ENCODE measurements at regions not wholly inside any gene's neighbourhood (a gene's known extent, or its start where the extent isn't known, plus 50 kb on each side); places are given as distances from the start of the nearest gene placed in this dataset.

DNA sequence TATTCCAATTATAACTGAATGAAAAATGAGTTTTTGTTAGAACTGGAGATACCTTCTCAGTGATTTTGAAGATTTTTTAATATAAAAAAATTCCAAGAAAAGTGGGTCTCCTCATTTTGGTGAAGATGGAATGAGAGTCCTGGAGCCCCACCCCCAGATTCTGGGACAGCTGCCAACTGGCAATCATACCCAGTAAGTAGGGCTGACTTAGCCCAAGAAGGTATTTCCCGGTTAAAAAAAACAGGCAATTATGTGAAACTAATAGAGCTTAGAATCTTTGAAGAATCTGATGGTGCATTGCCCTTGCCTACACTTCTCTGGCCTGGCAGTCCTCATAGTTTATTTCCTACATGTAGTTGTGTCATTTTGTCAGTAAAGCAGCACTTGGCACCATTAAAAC is 52.8 kb upstream of the VWDE start:
- H3K27me3 ChIP-seq, result no peaks in the 10 kb centered on the region
- H3K36me3 ChIP-seq (replicated peaks in 1 of 2), result no peaks in the 10 kb centered on the region
- intact Hi-C loops (cut with DNase I), result no loop called here
- H3K4me3 ChIP-seq, result no peak overlapping the region
- TF ChIP-seq POLR2A (IDR thresholded peaks at IDR 0.05) (no peak), CTCF (IDR thresholded peaks at IDR 0.05) (no peak)
- no peak for DNase-seq
- H3K4me1 ChIP-seq (replicated peaks in 1 of 2), result no peaks in the 10 kb centered on the region
- H3K9me3 ChIP-seq (replicated peaks in 1 of 3), result no peaks in the 10 kb centered on the region
- 20 to 47% (median 27%) methylated on average over 1 of the region's 1 CpG for WGBS, 4 donors
- H3K27ac ChIP-seq, result no peak overlapping the region

DNA sequence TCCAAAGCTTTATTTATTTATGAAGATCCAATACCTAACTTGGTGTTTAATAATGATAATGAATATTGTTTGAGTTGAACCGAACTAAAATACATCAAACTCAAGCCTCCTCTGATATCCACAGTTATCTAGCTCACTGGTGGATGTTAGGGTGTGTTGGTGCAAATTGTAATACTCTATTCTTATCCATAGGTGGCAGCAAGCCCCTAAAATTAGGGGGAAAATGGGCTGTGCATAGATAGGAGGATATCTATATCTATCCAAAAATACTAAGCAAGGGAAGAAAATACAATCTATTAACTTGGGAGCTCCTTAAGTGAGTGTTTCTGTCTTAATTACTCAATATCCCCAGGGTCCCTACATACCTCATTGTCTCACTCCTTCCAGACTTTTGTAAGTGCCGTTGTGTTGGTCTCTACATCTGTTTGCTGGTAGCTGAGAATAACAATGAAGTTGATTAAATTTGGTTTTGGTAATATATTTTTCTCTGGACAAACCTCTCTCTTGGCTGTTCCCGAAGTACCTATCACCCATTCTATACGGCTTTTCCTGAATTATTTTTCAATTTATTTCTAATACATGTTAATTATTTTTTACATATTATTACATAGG is 55.0 kb upstream of the VWDE start:
- 26 to 35% (median 30%) methylated on average over 4 of the region's 4 CpGs for WGBS, 4 donors
- Histone ChIP-seq H3K36me3 (replicated peaks in 1 of 2) (no peaks in the 10 kb centered on the region), H3K27me3 (no peaks in the 10 kb centered on the region), H3K9me3 (replicated peaks in 1 of 3) (no peaks in the 10 kb centered on the region), H3K4me3 (no peak overlapping the region), H3K4me1 (replicated peaks in 1 of 2) (no peaks in the 10 kb centered on the region), H3K27ac (no peak overlapping the region)
- peak in 1 of 7 donors; percentile 10 for DNase-seq
- TF ChIP-seq CTCF (IDR thresholded peaks at IDR 0.05), result peak; percentile 47 to 65 (median 60)
- TF ChIP-seq POLR2A (IDR thresholded peaks at IDR 0.05), result no peak
- intact Hi-C loops (cut with DNase I), result no loop called here

GRCh38 chr7:12467837-12468236 is 64.2 kb upstream of the VWDE start:
- intact Hi-C loops (cut with DNase I), result no loop called here
- no peak overlapping the region for H3K4me3 ChIP-seq
- TF ChIP-seq POLR2A (IDR thresholded peaks at IDR 0.05) (no peak), CTCF (IDR thresholded peaks at IDR 0.05) (no peak)
- no peaks in the 10 kb centered on the region for H3K27me3 ChIP-seq
- no peaks in the 10 kb centered on the region for H3K36me3 ChIP-seq (replicated peaks in 1 of 2)
- H3K4me1 ChIP-seq (replicated peaks in 1 of 2), result no peaks in the 10 kb centered on the region
- WGBS, 4 donors, result 75 to 85% (median 80%) methylated on average over 1 of the region's 1 CpG
- no peak overlapping the region for H3K27ac ChIP-seq
- no peak for DNase-seq
- H3K9me3 ChIP-seq (replicated peaks in 1 of 3), result no peaks in the 10 kb centered on the region

DNA sequence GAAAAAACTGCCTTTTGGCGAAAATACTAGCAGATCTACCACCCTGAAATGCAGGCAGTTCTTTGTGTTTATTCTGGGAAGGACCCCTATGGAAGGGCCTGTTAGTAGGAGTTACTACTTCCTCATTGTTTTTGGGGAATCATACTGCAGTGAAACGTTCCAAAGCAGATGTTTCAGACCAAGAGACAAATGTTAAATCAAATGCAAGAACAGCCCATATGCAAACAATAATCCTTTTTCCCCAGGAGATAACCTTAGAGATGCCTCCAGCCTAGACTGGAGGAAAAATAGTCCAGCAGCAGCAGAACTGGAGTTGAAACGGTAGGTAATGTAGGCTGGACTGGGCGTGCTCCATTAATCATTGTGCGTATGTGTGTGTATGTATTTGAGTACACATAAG is 65.9 kb upstream of the VWDE start:
- no peak for TF ChIP-seq CTCF (IDR thresholded peaks at IDR 0.05)
- TF ChIP-seq POLR2A (IDR thresholded peaks at IDR 0.05), result no peak
- intact Hi-C loops (cut with DNase I), result no loop called here
- H3K36me3 ChIP-seq (replicated peaks in 1 of 2), result no peaks in the 10 kb centered on the region
- no peaks in the 10 kb centered on the region for H3K27me3 ChIP-seq
- H3K4me1 ChIP-seq (replicated peaks in 1 of 2), result no peaks in the 10 kb centered on the region
- no peak for DNase-seq
- WGBS, 4 donors, result 69 to 85% (median 73%) methylated on average over 5 of the region's 5 CpGs
- H3K9me3 ChIP-seq (replicated peaks in 1 of 3), result no peaks in the 10 kb centered on the region
- H3K27ac ChIP-seq, result no peak overlapping the region
- H3K4me3 ChIP-seq, result no peak overlapping the region

Data from adrenal gland (tissue), 9 donors.